ENCODE measurements at regions not wholly inside any gene's neighbourhood (a gene's known extent, or its start where the extent isn't known, plus 50 kb on each side); places are given as distances from the start of the nearest gene placed in this dataset.
"Not testable (repeated sequence)": the region's sequence is repeated elsewhere in the genome, so short reads cannot be mapped to it uniquely, and the experiment has no call there.

- DNase-seq (ENCODE audit: extremely low read depth, low read depth): no peak
- TF ChIP-seq CTCF (IDR thresholded peaks at IDR 0.05; ENCODE audit: low read depth, low read length, missing control alignments): no peak
- H3K4me3 ChIP-seq (replicated peaks; ENCODE audit: low read depth, low read length): no peak overlapping the region
Measured at GRCh38 chr10:62587011-62587410, 212.8 kb downstream of the ZNF365 start.

- H3K4me3 ChIP-seq (replicated peaks; ENCODE audit: low read depth, low read length): no peak overlapping the region
- no peak for TF ChIP-seq CTCF (IDR thresholded peaks at IDR 0.05; ENCODE audit: low read depth, low read length, missing control alignments)
- DNase-seq (ENCODE audit: extremely low read depth, low read depth): no peak
Measured at GRCh38 chr10:62588116-62588515, 213.9 kb downstream of the ZNF365 start.

- no peak for DNase-seq (ENCODE audit: extremely low read depth, low read depth)
- TF ChIP-seq CTCF (IDR thresholded peaks at IDR 0.05; ENCODE audit: low read depth, low read length, missing control alignments): no peak
- no peak overlapping the region for H3K4me3 ChIP-seq (replicated peaks; ENCODE audit: low read depth, low read length)
Measured at GRCh38 chr10:62589689-62590088, 214.8 kb upstream of the ADO start.

- no peak overlapping the region for H3K4me3 ChIP-seq (replicated peaks; ENCODE audit: low read depth, low read length)
- no peak for DNase-seq (ENCODE audit: extremely low read depth, low read depth)
- TF ChIP-seq CTCF (IDR thresholded peaks at IDR 0.05; ENCODE audit: low read depth, low read length, missing control alignments): no peak
Measured at GRCh38 chr10:62590306-62590705, 214.2 kb upstream of the ADO start.

- H3K4me3 ChIP-seq (replicated peaks; ENCODE audit: low read depth, low read length): no peak overlapping the region
- peak; percentile 92 for TF ChIP-seq CTCF (IDR thresholded peaks at IDR 0.05; ENCODE audit: low read depth, low read length, missing control alignments)
- no peak for DNase-seq (ENCODE audit: extremely low read depth, low read depth)
Measured at GRCh38 chr10:62594093-62594520, 210.4 kb upstream of the ADO start.

GRCh38 chr10:62597226-62597625 is 207.3 kb upstream of the ADO start:
- no peak overlapping the region for H3K4me3 ChIP-seq (replicated peaks; ENCODE audit: low read depth, low read length)
- no peak for DNase-seq (ENCODE audit: extremely low read depth, low read depth)
- TF ChIP-seq CTCF (IDR thresholded peaks at IDR 0.05; ENCODE audit: low read depth, low read length, missing control alignments): no peak

GRCh38 chr10:62599161-62599560 is 205.4 kb upstream of the ADO start:
- DNase-seq (ENCODE audit: extremely low read depth, low read depth): no peak
- TF ChIP-seq CTCF (IDR thresholded peaks at IDR 0.05; ENCODE audit: low read depth, low read length, missing control alignments): no peak
- no peak overlapping the region for H3K4me3 ChIP-seq (replicated peaks; ENCODE audit: low read depth, low read length)

- not testable (repeated sequence) for H3K4me3 ChIP-seq (replicated peaks; ENCODE audit: low read depth, low read length); DNase-seq (ENCODE audit: extremely low read depth, low read depth)
Measured at GRCh38 chr10:62606551-62606950, 198.0 kb upstream of the ADO start.

GRCh38 chr10:62608189-62608875 is 196.2 kb upstream of the ADO start:
- not testable (repeated sequence) for DNase-seq (ENCODE audit: extremely low read depth, low read depth); H3K4me3 ChIP-seq (replicated peaks; ENCODE audit: low read depth, low read length)

All from HFF-Myc (cell line).